SK-N-MC (cell line): ENCODE measurements at regions not wholly inside any gene's neighbourhood (a gene's known extent, or its start where the extent isn't known, plus 50 kb on each side); places are given as distances from the start of the nearest gene placed in this dataset.

Experiments
- DNase-seq: peaks from one replicate; pipeline ENCODE4 v3.0.0-alpha.2; 2011; ENCODE audit warnings: low read depth, low spot score
- H3K27ac ChIP-seq: fragments of 200-600 bp; sonication (generic); 2 replicates; pipeline ENCODE4 v1.5.1; 2016; ENCODE audit warnings: mixed run types
- H3K36me3 ChIP-seq: fragments of 200-600 bp; sonication (generic); 2 replicates; pipeline ENCODE4 v1.6.1; 2017; ENCODE audit warnings: antibody characterized with exemption, low read length, mixed read lengths; ENCODE audit not compliant: insufficient read depth
- H3K4me3 ChIP-seq: fragments of 200-600 bp; sonication (generic); 2 replicates; pipeline ENCODE4 v1.5.1; 2016
- H3K9ac ChIP-seq: fragments of 200-600 bp; sonication (generic); 2 replicates; pipeline ENCODE4 v1.8.0; 2017; ENCODE audit warnings: mixed run types, mixed read lengths; ENCODE audit not compliant: insufficient read length
- H3K9me3 ChIP-seq: fragments of 200-600 bp; sonication (generic); 2 replicates; pipeline ENCODE4 v1.6.1; 2017; ENCODE audit warnings: low read depth, mild to moderate bottlenecking, antibody characterized with exemption, low read length, moderate library complexity, mixed read lengths
- EZH2 ChIP-seq: fragments of 200-600 bp; sonication (generic); IDR thresholded peaks from one replicate; pipeline ENCODE4 v1.6.1; 2017; ENCODE audit warnings: antibody characterized with exemption
- FOXP2 ChIP-seq: optimal IDR thresholded peaks from 2 replicates; pipeline ENCODE3; 2011; ENCODE audit warnings: mild to moderate bottlenecking, moderate library complexity; ENCODE audit not compliant: insufficient read depth; ENCODE audit errors: extremely low read length, control extremely low read depth
- POLR2AphosphoS5 ChIP-seq: IDR thresholded peaks from 2 replicates; pipeline ENCODE4 v1.6.1; 2012; ENCODE audit warnings: mild to moderate bottlenecking, low read depth, low read length, borderline replicate concordance

DNA sequence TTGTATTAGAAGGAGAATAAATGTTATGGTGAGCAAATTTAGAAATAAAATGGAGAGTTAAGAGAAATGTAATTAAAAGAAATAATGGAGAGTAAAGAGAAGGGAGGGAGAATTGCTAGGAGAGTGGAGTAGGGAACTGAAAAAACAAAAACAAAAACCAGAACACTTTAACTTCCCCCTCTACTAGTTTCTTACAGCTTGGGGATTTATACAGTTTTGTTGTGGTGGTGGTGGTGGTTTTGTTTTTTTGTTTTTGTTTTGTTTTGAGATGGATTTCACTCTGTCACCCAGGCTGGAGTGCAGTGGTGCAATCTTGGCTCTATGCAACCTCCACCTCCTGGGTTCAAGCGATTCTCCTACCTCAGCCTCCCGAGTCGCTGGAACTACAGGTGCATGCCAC is 322.4 kb downstream of the TMEM167A start:
- TF ChIP-seq POLR2AphosphoS5 (no peak), FOXP2 (no peak), EZH2 (no peak)
- DNase-seq: no peak
- no peaks in the 10 kb centered on the region for H3K9me3 ChIP-seq
- no peaks in the 10 kb centered on the region for H3K36me3 ChIP-seq
- H3K4me3 ChIP-seq: no peak overlapping the region
- H3K9ac ChIP-seq: no peak overlapping the region
- H3K27ac ChIP-seq: no peak overlapping the region

DNA sequence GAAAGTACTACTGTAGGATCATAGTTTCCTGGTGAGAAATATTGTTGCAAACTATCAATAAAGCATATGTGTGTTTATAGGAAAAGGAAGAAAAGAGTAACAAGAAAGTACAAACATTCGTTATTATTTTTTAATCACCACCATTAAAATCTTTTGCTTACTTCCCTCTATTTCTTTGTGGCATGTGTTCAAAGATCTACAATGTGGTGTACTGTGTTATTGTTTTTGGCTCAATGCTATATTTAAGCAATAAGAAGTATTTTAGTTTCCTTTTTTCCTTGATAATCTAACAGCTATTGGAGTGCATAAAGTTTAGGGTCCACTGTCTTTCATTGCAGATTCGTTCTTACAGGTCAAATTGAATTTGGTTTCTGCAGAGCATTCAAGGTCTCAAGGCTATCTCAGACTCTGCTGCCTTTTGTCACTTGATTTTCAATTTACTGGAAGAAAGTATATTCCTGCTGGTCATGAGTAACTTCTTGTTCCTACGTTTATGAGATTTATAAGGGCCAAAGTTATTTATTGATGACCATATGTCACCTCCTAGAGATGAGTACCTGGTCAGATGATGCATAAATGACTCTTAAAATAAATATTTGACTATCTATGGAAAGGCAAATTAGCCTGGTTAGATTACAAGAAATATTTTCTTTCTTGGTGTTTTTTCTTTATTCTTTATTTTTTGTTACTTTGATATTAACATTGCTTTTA is 323.0 kb downstream of the TMEM167A start:
- no peak overlapping the region for H3K4me3 ChIP-seq
- no peaks in the 10 kb centered on the region for H3K36me3 ChIP-seq
- H3K9me3 ChIP-seq: no peaks in the 10 kb centered on the region
- no peak overlapping the region for H3K9ac ChIP-seq
- no peak for DNase-seq
- no peak overlapping the region for H3K27ac ChIP-seq
- TF ChIP-seq FOXP2 (no peak), POLR2AphosphoS5 (no peak), EZH2 (no peak)

DNA sequence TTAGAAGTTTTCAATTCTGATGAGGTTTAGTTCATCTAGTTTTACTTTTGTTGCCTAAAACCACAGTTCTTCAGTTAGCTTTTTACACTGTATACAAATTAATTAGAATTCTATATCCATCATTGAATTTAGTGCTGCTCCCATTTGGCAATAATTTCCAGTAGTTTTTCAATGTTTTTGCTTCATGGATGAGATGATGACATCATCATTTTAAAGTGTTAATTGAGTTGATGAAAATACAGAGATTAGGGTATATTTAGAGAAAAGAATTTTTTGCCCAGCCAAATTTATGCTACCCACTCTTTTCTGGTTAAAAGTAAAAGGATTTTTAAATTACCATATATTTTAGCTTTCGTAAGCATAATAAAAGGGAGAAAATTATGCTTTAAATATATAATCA is 323.8 kb downstream of the TMEM167A start:
- no peak for DNase-seq
- no peak overlapping the region for H3K9ac ChIP-seq
- H3K4me3 ChIP-seq: no peak overlapping the region
- TF ChIP-seq POLR2AphosphoS5 (no peak), EZH2 (no peak), FOXP2 (no peak)
- H3K9me3 ChIP-seq: no peaks in the 10 kb centered on the region
- no peaks in the 10 kb centered on the region for H3K36me3 ChIP-seq
- H3K27ac ChIP-seq: no peak overlapping the region

DNA sequence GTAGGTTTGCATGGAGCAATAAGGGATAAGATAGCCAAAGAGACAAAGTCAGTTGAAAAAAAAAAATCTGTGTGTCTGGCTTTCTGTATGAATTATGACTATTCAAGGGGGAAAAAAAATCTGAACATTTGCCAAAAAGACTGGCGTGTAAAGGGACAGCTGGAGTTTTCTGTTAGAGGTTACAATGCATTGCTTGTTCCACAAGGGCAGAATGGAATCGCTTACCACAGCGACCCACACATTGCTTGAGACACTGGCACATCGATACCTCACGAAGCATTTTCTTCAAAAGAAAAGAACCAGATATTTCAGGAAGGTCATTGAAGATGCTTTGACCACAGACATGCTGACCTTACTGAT is 327.8 kb downstream of the TMEM167A start:
- DNase-seq: no peak

DNA sequence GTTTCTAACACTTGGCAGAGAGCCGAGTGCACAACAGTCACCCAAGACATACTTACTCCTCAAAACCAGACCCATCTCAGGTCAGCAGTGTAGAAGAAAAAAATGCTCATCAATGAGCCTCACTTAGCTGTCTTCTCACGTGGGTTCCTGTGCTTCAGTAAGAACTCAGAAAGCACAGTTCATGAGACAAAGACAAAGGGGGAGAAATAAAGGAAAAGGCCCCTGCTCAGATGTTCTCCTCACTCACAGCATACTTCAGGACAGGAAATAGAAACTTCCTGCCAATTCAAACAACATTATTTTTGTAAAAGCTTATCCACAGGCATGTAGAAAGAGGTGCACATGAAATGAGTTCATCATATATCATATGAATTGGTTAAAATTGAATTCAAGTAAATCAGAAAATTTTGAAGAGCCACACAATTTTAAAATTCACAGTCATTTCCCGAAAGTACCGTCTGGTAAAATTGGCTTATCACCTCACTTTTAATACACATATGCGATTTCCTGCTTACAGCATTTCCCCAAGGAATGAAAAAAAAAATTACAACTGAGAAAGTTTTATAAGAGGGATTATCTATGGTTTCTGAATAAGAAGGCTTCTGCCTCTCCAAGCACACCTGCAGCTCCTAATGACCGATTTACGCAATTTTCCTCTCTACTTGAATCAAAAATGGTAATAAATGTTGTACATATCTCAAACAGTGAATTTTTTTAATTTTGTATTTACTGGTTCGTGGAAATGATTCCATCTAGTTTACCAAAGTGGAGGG is 328.3 kb downstream of the TMEM167A start:
- no peak overlapping the region for H3K27ac ChIP-seq

More for the DNA sequence above, 327.8 kb downstream of the TMEM167A start:
- no peaks in the 10 kb centered on the region for H3K9me3 ChIP-seq
- peak overlapping the region; percentile 41 for H3K4me3 ChIP-seq
- no peak overlapping the region for H3K9ac ChIP-seq
- no peak overlapping the region for H3K27ac ChIP-seq
- H3K36me3 ChIP-seq: no peaks in the 10 kb centered on the region
- TF ChIP-seq POLR2AphosphoS5: no peak
- no peak for TF ChIP-seq FOXP2
- TF ChIP-seq EZH2: no peak

DNA sequence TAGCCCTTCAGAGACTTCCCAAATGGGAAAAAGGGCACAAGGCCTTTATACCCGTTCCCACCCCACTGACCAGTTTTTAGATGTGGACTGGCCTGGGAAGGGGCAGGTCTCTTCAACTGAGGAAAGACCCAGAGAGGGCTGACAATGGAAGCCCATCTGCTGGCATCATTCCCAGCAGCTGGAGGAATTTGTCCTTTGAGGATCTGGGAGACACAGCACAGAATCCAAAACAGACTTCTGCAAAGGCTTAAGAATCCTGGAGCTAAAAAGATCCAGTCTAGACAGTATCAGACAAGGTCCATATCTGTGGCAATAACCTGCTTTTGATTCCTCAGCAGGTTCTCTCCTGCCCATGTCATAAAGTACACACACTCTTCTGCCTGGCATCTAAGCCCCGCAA is 329.2 kb downstream of the TMEM167A start:
- Histone ChIP-seq H3K27ac (no peak overlapping the region), H3K9ac (no peak overlapping the region), H3K4me3 (no peak overlapping the region), H3K9me3 (no peaks in the 10 kb centered on the region), H3K36me3 (no peaks in the 10 kb centered on the region)
- no peak for TF ChIP-seq FOXP2
- TF ChIP-seq EZH2: no peak
- no peak for TF ChIP-seq POLR2AphosphoS5
- no peak for DNase-seq

More for the DNA sequence above, 328.3 kb downstream of the TMEM167A start:
- peak; percentile 64 for DNase-seq
- Histone ChIP-seq H3K9me3 (no peaks in the 10 kb centered on the region), H3K36me3 (no peaks in the 10 kb centered on the region), H3K4me3 (peak overlapping the region; percentile 41), H3K9ac (no peak overlapping the region)
- TF ChIP-seq FOXP2: no peak
- TF ChIP-seq EZH2: no peak
- no peak; the same call in 1 of the 2 replicates for TF ChIP-seq POLR2AphosphoS5

DNA sequence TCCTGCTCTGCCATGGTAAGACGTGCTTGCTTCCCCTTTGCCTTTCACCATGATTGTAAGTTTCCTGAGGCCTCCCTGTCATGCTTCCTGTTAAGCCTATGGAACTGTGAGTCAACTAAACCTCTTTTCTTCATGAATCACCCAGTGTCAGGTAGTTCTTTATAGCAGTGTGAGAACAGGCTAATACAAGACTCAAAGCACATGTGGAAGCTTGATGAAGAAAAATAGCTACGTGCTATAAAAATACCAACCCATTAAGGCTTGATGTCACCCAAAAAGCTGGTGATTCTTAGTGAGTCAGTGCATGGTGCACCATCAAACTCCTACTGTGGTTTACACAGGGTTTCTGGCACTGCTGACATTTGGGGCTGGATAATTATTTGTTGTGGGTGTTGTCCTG is 332.2 kb downstream of the TMEM167A start:
- H3K4me3 ChIP-seq: no peak overlapping the region
- no peak for TF ChIP-seq FOXP2
- TF ChIP-seq EZH2: no peak
- TF ChIP-seq POLR2AphosphoS5: no peak
- H3K9me3 ChIP-seq: no peaks in the 10 kb centered on the region
- DNase-seq: no peak
- H3K36me3 ChIP-seq: no peaks in the 10 kb centered on the region
- H3K27ac ChIP-seq: no peak overlapping the region
- no peak overlapping the region for H3K9ac ChIP-seq

DNA sequence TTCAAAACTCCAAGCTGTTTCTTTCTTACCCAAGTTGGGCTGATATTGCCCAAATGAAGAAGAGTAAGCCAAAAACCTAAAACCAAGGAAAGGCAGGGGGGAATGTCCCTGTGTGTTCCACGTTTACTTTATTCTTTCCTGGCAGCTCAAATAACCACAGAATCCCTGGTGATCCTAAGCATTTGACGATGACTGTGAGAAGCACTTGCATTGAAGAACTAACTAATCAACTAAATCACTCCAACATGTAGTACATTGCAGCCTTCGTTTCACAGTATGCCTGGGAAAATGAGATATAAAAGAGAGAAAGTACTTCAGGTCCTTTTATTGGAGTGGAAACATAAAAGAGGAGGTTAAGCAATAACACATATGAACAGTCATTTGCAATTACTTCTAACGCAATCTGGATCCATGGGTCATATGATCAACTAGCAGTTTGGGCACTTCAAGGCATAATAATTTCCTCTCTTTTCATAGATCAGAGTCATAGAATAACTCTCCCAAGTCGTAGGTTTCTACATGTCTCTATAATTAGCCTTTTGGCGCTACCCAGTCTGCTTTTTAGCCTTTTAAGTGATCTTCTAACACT is 338.4 kb downstream of the TMEM167A start:
- TF ChIP-seq EZH2 (no peak), POLR2AphosphoS5 (no peak), FOXP2 (no peak)
- no peak overlapping the region for H3K4me3 ChIP-seq
- DNase-seq: no peak

More for the DNA sequence above, 338.4 kb downstream of the TMEM167A start:
- H3K9me3 ChIP-seq: no peaks in the 10 kb centered on the region
- no peak overlapping the region for H3K9ac ChIP-seq
- no peaks in the 10 kb centered on the region for H3K36me3 ChIP-seq
- H3K27ac ChIP-seq: no peak overlapping the region
